Thoracic aorta (tissue), 2 donors: ENCODE measurements at regions not wholly inside any gene's neighbourhood (a gene's known extent, or its start where the extent isn't known, plus 50 kb on each side); places are given as distances from the start of the nearest gene placed in this dataset.
"Not testable (repeated sequence)": the region's sequence is repeated elsewhere in the genome, so short reads cannot be mapped to it uniquely, and the experiment has no call there.

Source experiments
- ATAC-seq: fragments of 150-250 bp; one replicate; pipeline ENCODE4 v1.8.0; 2017; ENCODE audit warnings: low read depth; ENCODE audit not compliant: insufficient number of reproducible peaks, low FRiP score
- DNase-seq: peaks from one replicate; pipeline ENCODE4 v3.0.0-alpha.2; 2020; ENCODE audit warnings: low spot score
- H3K27ac ChIP-seq, 2 donors: fragments of 200-600 bp; sonication (generic); 1 replicate in 1 of 2; 2 replicates in 1 of 2; pipeline ENCODE4 v1.5.1; 2016; ENCODE audit warnings: mild to moderate bottlenecking in 2 of 2, moderate library complexity in 2 of 2
- H3K27me3 ChIP-seq: fragments of 200-600 bp; sonication (generic); replicated peaks from 2 replicates; pipeline ENCODE4 v1.6.0; 2016; ENCODE audit warnings: mild to moderate bottlenecking; ENCODE audit not compliant: insufficient read depth
- H3K36me3 ChIP-seq: fragments of 200-600 bp; sonication (generic); one replicate; pipeline ENCODE4 v1.5.1; 2016
- H3K4me1 ChIP-seq, 2 donors: fragments of 200-600 bp; sonication (generic); 1 replicate in 1 of 2; 2 replicates in 1 of 2; pipeline versions ENCODE4 v1.5.1 to v1.6.0; 2016; ENCODE audit warnings: low read depth in 2 of 2, mild to moderate bottlenecking in 1 of 2; ENCODE audit not compliant: control insufficient read depth in 1 of 2
- H3K4me3 ChIP-seq: fragments of 200-600 bp; sonication (generic); 2 replicates; pipeline ENCODE4 v1.5.1; 2016; ENCODE audit warnings: mild to moderate bottlenecking
- H3K9me3 ChIP-seq: fragments of 200-600 bp; sonication (generic); 2 replicates; pipeline ENCODE4 v1.5.1; 2016
- TF ChIP-seq, protein P1 (sequence below): fragments of 200-600 bp; sonication (generic); IDR thresholded peaks from one replicate; pipeline ENCODE4 v1.5.1; 2019; ENCODE audit warnings: antibody characterized with exemption

DNA sequence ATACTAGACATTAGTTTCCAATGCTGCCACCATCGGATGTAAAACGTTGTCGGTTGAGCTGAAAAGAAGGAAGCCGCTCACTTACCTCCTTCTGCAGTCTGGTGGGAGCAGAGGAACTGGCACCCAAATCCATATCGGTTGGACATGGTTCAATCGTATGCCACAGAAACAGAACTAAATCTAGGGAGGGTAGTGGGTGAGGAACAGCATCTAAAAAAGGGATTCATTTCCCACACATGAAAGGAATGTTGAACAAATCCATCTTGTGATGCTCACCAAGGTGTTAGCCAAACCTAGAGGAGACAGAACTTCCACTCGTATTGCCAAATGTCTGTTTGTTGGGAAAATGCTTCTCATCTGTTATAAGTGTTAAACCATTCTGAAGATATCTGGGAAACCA lies 532.7 kb downstream of the NLGN4X start:
- H3K36me3 ChIP-seq, result no peaks in the 10 kb centered on the region
- H3K9me3 ChIP-seq, result no peaks in the 10 kb centered on the region
- DNase-seq (no peak), ATAC-seq (no peak)
- H3K4me3 ChIP-seq, result no peak overlapping the region
- TF ChIP-seq, protein P1, sequence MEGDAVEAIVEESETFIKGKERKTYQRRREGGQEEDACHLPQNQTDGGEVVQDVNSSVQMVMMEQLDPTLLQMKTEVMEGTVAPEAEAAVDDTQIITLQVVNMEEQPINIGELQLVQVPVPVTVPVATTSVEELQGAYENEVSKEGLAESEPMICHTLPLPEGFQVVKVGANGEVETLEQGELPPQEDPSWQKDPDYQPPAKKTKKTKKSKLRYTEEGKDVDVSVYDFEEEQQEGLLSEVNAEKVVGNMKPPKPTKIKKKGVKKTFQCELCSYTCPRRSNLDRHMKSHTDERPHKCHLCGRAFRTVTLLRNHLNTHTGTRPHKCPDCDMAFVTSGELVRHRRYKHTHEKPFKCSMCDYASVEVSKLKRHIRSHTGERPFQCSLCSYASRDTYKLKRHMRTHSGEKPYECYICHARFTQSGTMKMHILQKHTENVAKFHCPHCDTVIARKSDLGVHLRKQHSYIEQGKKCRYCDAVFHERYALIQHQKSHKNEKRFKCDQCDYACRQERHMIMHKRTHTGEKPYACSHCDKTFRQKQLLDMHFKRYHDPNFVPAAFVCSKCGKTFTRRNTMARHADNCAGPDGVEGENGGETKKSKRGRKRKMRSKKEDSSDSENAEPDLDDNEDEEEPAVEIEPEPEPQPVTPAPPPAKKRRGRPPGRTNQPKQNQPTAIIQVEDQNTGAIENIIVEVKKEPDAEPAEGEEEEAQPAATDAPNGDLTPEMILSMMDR, result no peak
- no peaks in the 10 kb centered on the region for H3K27me3 ChIP-seq
- H3K27ac ChIP-seq, result no peak overlapping the region
- H3K4me1 ChIP-seq, result no peaks in the 10 kb centered on the region

DNA sequence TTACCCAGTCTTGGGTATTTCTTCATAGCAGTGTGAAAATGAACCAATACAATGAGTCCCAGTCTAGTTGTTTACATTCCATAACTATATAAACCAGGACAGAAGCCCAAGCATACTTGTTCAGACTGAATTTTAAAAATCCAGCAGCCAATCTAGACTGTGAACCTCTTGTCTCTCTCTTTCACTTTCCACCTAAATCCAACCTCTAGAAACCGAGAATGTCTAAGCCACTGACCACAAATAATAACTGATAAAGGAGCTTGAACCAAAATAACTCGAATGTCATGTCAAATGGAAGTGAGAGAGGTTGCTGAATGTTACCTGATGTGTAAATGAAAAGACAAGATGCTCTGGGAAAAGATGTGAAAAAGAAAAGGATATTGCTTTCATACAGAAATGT lies 544.7 kb downstream of the NLGN4X start:
- Histone ChIP-seq H3K27ac (no peak overlapping the region), H3K36me3 (no peaks in the 10 kb centered on the region), H3K9me3 (no peaks in the 10 kb centered on the region), H3K4me1 (no peaks in the 10 kb centered on the region), H3K27me3 (no peaks in the 10 kb centered on the region), H3K4me3 (no peak overlapping the region)
- ATAC-seq (no peak), DNase-seq (no peak)
- TF ChIP-seq, protein P1, result no peak

DNA sequence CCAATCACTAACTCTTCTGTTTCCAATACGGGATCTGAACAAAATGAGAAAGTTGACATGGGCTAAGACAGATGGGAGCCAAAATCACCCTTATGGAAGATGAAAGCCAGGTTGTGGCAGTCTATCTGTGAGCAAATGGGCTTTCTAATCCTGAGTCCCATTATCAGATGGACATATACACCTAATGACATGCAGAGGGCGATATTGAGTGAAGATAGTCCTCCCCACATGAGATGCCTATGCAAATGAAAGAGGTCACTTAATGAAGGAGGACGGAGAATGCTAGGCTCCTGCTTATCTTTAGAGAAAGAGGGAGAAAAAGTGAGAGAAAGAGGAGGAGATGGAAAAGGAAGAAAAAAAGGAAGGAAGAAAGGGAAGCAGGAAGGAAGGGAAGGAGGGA lies 547.5 kb downstream of the NLGN4X start:
- no peaks in the 10 kb centered on the region for H3K36me3 ChIP-seq
- no peak overlapping the region for H3K4me3 ChIP-seq
- no peaks in the 10 kb centered on the region for H3K9me3 ChIP-seq
- H3K27me3 ChIP-seq, result no peaks in the 10 kb centered on the region
- no peaks in the 10 kb centered on the region for H3K4me1 ChIP-seq
- TF ChIP-seq, protein P1, result no peak
- no peak overlapping the region for H3K27ac ChIP-seq
- no peak for ATAC-seq
- no peak for DNase-seq

DNA sequence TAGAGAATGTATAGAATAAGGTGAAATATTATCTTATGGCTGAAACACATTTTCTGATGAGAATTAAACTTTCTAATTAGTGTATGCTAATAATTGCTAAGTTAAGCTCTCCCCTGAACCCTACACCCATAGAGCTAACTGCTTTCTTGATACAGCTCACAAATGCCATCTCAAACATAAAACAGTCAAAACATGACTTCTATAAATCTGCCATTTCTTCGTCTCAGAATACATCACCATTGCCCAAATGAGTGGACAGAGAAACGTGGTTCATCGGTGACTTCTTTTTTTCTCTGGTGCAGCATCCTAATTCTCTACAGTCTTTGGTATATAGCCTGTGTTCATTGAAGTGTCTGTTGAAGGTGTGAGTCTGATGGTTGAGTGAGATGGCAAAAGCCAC lies 554.6 kb downstream of the NLGN4X start:
- H3K27ac ChIP-seq, result no peak overlapping the region
- H3K36me3 ChIP-seq, result no peaks in the 10 kb centered on the region
- H3K4me1 ChIP-seq, result no peaks in the 10 kb centered on the region
- no peaks in the 10 kb centered on the region for H3K27me3 ChIP-seq
- TF ChIP-seq, protein P1, result no peak
- ATAC-seq (no peak), DNase-seq (no peak)
- no peak overlapping the region for H3K4me3 ChIP-seq
- H3K9me3 ChIP-seq, result no peaks in the 10 kb centered on the region

DNA sequence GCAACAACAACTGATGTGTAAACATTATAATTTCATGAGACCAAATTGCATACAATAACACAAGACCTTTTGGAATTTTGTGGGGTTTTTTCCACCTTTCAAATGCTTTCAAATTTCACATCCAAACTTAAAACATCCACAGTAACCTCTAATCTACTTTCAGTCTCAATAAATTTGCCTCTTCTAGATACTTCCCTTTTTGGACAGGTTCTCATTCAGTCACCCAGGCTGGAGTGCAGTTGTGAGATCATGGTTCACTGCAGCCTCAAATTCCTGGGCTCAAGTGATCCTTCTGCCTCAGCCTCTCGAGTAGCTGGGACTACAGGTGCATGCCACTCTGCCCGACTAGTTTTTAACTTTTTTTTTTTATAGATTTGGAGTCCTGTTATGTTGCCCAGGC lies 556.6 kb downstream of the NLGN4X start:
- ATAC-seq (no peak), DNase-seq (no peak)
- TF ChIP-seq, protein P1, result no peak
- H3K27me3 ChIP-seq, result no peaks in the 10 kb centered on the region
- H3K9me3 ChIP-seq, result no peaks in the 10 kb centered on the region
- no peaks in the 10 kb centered on the region for H3K36me3 ChIP-seq
- H3K4me3 ChIP-seq, result no peak overlapping the region
- no peaks in the 10 kb centered on the region for H3K4me1 ChIP-seq
- no peak overlapping the region for H3K27ac ChIP-seq

DNA sequence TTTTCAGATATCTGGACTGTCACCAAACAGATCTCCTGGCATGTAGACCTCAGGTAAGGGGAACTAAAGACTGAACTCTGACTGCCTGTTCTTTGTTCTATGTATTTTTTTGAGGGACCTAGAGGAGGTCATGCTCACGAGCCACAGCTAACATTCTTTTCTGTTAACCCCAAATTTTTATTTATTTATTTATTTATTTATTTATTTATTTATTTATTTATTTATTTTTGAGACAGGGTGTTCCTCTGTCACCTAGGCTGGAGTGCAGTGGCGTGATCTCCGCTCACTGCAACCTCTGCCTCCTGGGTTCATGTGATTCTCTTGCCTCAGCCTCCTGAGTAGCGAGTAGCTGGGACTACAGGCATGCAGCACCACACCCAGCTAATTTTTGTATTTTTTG lies 562.0 kb downstream of the NLGN4X start:
- H3K27ac ChIP-seq, H3K4me1 ChIP-seq, DNase-seq, H3K36me3 ChIP-seq, H3K4me3 ChIP-seq, H3K27me3 ChIP-seq, ATAC-seq, H3K9me3 ChIP-seq: not testable (repeated sequence)
